ENCODE measurements at regions not wholly inside any gene's neighbourhood (a gene's known extent, or its start where the extent isn't known, plus 50 kb on each side); places are given as distances from the start of the nearest gene placed in this dataset.

GRCh38 chr12:115750340-115750739 is 527.2 kb downstream of the MED13L start:
- no peaks in the 10 kb centered on the region for H4K20me1 ChIP-seq (replicated peaks; ENCODE audit: control insufficient read depth, insufficient read depth, low read length)
- H3K9me3 ChIP-seq (replicated peaks; ENCODE audit: control insufficient read depth, insufficient read depth, low read depth, low read length), result no peaks in the 10 kb centered on the region
- no peak for DNase-seq (ENCODE audit: extremely low read depth in 1 of 4, low spot score in 3 of 4)
- in situ Hi-C loops (cut with MboI), result loop anchor here (25.0 kb wide), 1 partner anchor 1763 kb away; no protein-coding TSS in a partner anchor
- H3K9ac ChIP-seq (ENCODE audit: insufficient read depth in 1 of 2, low read depth in 2 of 2, low read length in 2 of 2), result no peak overlapping the region
- no peak overlapping the region for H3K4me2 ChIP-seq (ENCODE audit: insufficient read depth, low read length)
- no peaks in the 10 kb centered on the region for H3K36me3 ChIP-seq (ENCODE audit: control insufficient read depth, insufficient read depth, low read length)
- no peak overlapping the region for H3K4me3 ChIP-seq
- H3K79me2 ChIP-seq (ENCODE audit: control insufficient read depth, insufficient read depth, low read length), result no peaks in the 10 kb centered on the region
- no peak overlapping the region for H3K27ac ChIP-seq (ENCODE audit: extremely low read depth, low read depth, low read length)
- FAIRE-seq, result no peak
- no TSS peak for BruUV-seq (replicated peaks)
- POLR2A ChIA-PET, result no interaction called here
- H3K9me1 ChIP-seq (ENCODE audit: control insufficient read depth, insufficient read depth, low read length), result no peaks in the 10 kb centered on the region
- intact Hi-C loops (cut with micrococcal nuclease), result loop anchor here (10.0 kb wide), 1 partner anchor 1766 kb away; no protein-coding TSS in a partner anchor
- CTCF ChIA-PET (ENCODE audit: low intra/inter-chr PET ratio), result no interaction called here
- WGBS (ENCODE audit: insufficient coverage, low coverage, missing lambda C conversion rate), result 0% methylated on average over 1 of the region's 1 CpG
- no peak for ATAC-seq
- no peak overlapping the region for H2AFZ ChIP-seq (ENCODE audit: low read depth, low read length)
- no peaks in the 10 kb centered on the region; a peak in 2 of 5 replicates for H3K27me3 ChIP-seq (ENCODE audit: control insufficient read depth in 2 of 2, insufficient read depth in 2 of 2, low read length in 2 of 2)
- no peaks in the 10 kb centered on the region for H3K4me1 ChIP-seq (replicated peaks in 1 of 2; ENCODE audit: control insufficient read depth in 2 of 2, insufficient read depth in 2 of 2, low read length in 2 of 2)
- TF ChIP-seq, protein P1, sequence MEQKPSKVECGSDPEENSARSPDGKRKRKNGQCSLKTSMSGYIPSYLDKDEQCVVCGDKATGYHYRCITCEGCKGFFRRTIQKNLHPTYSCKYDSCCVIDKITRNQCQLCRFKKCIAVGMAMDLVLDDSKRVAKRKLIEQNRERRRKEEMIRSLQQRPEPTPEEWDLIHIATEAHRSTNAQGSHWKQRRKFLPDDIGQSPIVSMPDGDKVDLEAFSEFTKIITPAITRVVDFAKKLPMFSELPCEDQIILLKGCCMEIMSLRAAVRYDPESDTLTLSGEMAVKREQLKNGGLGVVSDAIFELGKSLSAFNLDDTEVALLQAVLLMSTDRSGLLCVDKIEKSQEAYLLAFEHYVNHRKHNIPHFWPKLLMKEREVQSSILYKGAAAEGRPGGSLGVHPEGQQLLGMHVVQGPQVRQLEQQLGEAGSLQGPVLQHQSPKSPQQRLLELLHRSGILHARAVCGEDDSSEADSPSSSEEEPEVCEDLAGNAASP (IDR thresholded peaks at IDR 0.05), result no peak
- TF ChIP-seq ZC3H11A (IDR thresholded peaks at IDR 0.05; ENCODE audit: low read depth, low read length), result no peak
- no peak for TF ChIP-seq SRF (CRISPR knock-in tag; IDR thresholded peaks at IDR 0.05)
- no peak for TF ChIP-seq PCBP1 (IDR thresholded peaks at IDR 0.05; ENCODE audit: low read depth, low read length, poor library complexity, severe bottlenecking)
- no peak for TF ChIP-seq XRCC4 (IDR thresholded peaks at IDR 0.05; ENCODE audit: extremely low read depth, insufficient read depth, insufficient read length)
- TF ChIP-seq PHF20 (IDR thresholded peaks at IDR 0.05; ENCODE audit: partially characterized antibody), result no peak
- no peak for TF ChIP-seq ZNF561 (CRISPR knock-in tag; conservative IDR thresholded peaks at IDR 0.05)
- TF ChIP-seq, protein P2, sequence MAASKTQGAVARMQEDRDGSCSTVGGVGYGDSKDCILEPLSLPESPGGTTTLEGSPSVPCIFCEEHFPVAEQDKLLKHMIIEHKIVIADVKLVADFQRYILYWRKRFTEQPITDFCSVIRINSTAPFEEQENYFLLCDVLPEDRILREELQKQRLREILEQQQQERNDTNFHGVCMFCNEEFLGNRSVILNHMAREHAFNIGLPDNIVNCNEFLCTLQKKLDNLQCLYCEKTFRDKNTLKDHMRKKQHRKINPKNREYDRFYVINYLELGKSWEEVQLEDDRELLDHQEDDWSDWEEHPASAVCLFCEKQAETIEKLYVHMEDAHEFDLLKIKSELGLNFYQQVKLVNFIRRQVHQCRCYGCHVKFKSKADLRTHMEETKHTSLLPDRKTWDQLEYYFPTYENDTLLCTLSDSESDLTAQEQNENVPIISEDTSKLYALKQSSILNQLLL (CRISPR knock-in tag; IDR thresholded peaks at IDR 0.05; ENCODE audit: borderline replicate concordance), result no peak
- TF ChIP-seq ATF2 (CRISPR knock-in tag; IDR thresholded peaks at IDR 0.05), result no peak
- TF ChIP-seq ZNF449 (CRISPR knock-in tag; IDR thresholded peaks at IDR 0.05), result no peak
- TF ChIP-seq PRMT5 (CRISPR knock-in tag; IDR thresholded peaks at IDR 0.05), result no peak
- TF ChIP-seq KAT7 (CRISPR knock-in tag; IDR thresholded peaks at IDR 0.05; ENCODE audit: borderline replicate concordance), result no peak
- TF ChIP-seq ASH1L (IDR thresholded peaks at IDR 0.05; ENCODE audit: borderline replicate concordance, low read depth, partially characterized antibody), result no peak
- TF ChIP-seq ESRRB (CRISPR knock-in tag; IDR thresholded peaks at IDR 0.05; ENCODE audit: borderline replicate concordance), result no peak
- no peak for TF ChIP-seq ZNF589 (CRISPR knock-in tag; IDR thresholded peaks at IDR 0.05; ENCODE audit: low read depth)

Data from K562 (cell line).